GM21526 (cell line): ENCODE measurements at regions not wholly inside any gene's neighbourhood (a gene's known extent, or its start where the extent isn't known, plus 50 kb on each side); places are given as distances from the start of the nearest gene placed in this dataset.

Source experiments
- ATAC-seq: cut with Tn5 transposase; IDR thresholded peaks from one replicate; pipeline ENCODE4 v1.9.1; 2021; ENCODE audit warnings: moderate library complexity; ENCODE audit not compliant: unreplicated experiment, low FRiP score

DNA sequence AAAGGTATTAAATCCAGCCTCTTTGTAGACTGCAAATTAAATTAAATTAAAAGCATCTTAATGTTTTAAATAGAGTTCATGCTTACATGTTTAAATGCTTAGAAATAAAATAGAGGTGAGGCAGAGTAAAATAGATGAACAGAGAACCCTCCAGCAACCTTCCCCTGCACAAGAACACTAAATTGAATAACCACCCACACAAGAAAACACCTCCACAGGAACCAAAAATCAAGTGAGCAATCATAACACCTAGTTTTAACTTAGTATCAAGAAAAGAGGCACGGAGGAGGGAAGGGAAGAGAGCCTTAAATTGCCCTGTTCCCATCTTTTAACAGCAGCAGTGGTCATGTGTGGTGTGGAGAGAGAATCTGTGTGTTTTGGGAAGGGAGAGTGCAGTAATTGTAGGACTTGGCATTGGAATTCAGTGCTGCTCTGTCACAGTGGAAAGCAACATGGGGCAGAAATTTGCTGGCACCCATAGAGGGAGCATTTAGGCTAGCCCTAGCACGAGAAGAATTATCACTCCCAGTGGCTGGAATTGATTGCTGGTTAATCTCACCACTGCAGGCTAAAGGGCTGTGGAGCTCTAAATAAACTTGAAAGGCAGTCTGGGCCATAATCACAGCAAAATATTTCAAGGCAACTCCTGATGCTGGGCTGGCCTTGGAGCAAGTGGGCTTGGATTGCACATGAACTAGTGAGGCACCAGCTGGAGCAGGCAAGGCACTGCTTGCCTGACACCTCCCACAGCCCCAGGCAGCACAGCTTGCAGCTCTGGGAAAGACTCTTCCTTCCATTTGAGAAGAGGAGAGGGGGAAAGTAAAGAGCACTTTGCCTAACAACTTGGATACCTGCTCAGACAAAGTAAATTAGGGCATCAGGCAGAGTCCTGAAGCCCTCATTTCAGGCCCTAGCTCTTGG is 1478.8 kb downstream of the NCAM2 start:
- no peak for ATAC-seq

DNA sequence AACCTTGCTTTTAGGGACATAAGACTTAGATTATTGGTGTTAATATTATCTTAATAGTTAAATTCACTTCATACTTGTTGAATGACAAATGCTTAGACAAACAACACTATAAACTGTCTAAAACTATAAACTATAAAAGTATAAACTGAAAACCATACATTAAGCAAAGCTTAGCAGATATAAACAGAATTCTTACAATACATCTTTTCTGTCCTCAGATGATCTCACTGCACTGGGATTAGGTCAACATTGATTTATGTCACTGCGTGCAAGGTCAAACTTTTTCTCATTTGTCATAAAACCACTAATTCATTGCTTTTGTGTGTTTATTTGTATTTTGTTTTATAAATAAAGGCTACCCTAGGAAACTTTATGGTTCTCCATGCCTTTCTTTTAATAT is 1491.8 kb downstream of the NCAM2 start:
- no peak for ATAC-seq

DNA sequence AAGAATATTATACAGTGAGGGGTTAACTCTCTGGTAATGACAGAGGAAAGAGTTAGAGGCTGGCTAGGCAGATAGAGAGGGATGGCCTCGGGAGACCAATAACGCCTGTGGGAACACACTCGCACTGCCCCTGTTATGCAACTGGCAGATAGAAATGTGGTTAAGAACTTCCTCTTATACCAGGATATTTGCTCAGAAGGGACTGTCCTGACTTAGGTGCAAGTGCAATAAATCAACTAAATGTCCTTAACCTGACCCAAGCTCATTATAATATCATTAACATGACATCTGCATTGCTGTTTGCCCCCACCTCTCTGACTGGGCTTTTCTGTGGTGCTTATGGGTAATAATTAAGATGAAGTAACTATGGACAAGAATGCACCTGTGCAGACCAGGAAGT is 1518.0 kb downstream of the NCAM2 start:
- ATAC-seq: no peak

DNA sequence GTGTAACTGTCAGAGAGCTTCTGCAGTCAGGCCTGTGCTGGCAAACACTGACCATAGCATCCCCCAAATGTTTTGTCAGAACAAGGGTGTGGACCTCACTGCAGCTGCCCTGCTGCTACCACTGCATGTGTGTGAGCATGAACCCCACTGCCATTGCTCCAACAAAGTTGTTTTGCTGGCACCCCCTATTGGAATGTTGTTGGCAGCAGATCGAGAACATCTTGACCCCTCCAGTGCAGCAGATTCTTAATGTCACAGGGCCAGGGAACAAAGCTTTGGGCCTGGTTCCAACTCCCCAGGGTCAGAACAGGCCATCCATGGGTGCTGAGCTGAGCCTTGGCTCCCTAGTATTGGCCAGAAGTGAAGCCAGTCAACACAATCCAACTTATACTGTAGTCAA is 1537.4 kb downstream of the NCAM2 start:
- ATAC-seq: no peak

DNA sequence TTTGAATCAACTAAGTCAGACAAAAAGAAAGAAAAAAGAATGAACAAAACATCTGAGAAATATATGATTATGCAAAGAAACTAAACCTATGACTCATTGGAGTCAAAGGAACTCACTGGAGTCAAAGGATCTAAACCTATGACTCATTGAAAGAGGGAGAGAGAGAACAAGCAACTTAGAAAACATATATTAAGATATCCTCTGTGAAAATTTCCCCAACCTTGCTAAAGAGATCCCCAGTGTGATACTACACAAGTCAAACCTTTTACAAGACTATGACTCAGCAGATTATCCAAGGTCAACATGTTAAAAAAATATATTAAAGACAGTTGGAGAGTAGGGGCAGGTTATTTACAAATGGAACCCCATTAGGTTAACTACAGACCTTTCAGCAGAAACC is 1538.3 kb downstream of the NCAM2 start:
- no peak for ATAC-seq

DNA sequence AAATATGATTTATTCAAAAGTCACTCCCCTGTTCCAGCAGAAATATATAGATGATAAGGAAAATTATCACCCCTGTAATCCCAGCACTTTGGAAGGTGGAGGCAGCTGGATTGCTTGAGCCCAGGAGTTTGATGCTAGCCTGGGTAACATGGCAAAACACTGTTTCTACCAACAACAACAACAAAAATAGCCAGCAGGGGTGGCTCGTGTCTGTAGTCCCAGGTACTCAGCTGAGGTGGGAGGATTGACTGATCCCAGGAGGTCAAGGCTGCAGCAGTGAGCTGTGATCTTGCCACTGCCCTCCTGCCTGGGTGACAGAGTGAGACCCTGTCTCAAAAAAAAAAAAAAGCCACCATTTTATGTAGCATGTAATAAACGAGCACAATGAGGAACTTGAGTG is 1546.5 kb downstream of the NCAM2 start:
- ATAC-seq: no peak

DNA sequence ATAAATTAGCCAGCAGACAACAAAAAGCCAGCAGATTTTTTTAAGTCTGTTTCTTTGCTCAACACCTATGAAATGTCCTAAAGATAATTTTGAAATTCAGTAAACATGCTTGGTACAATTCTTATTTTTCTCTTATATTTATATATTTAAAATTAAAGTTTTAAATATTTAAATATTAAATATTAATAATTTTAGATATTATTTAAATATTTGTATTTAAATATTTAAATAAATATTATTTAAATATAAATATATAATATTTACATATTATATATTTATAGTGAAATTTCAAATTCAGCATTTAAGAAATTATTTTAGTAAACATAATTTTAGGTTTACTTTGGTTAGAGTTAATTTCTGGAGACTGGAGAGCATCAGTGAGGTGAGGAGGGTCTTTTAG is 1554.2 kb downstream of the NCAM2 start:
- no peak for ATAC-seq

DNA sequence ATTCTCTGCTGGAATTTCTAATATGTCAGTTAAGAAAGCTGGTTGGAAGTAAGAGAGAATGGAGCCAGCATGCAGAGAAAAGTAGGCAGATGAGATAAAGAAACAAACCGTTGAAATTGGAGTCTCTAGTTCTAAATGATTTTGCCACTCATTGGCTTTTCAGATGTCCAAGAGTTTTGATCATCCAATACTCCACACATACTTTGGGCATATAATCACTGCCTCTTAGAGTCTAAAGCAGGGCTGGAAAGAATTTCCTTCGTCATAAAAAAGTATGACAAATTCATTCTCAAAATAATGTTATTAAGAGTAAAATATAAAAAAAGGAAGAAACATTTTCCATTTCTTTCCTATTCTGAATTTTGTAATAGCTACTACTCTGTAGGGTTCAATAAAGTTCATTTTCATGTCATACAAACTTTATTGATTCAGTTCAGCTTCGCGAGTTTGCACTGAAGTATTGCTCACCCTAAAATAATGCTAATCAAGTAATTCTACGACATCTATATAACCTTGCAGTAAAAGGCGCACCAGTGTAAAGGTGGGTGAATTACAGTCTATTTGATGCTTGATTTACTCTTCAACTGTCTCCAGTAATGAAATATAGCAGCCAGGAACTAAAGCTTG is 1556.6 kb downstream of the NCAM2 start:
- no peak for ATAC-seq

DNA sequence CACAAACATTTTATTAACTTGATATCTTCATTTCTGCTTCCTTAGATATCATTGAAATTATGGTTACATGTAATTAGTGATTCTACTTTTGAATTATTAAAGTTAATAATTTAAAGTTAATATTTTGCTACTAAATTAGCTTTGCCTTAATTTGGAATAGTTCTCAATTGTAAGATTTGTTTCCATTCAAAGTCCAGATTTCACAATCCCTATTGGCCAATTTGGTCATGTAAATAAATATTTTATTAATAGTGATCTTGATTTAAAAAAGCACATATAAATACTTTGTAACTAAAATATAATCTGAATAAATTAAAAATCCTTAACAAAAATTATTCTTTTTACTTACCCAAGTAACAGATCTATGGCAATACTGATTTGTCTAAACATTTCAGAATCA is 1558.6 kb downstream of the NCAM2 start:
- no peak for ATAC-seq

DNA sequence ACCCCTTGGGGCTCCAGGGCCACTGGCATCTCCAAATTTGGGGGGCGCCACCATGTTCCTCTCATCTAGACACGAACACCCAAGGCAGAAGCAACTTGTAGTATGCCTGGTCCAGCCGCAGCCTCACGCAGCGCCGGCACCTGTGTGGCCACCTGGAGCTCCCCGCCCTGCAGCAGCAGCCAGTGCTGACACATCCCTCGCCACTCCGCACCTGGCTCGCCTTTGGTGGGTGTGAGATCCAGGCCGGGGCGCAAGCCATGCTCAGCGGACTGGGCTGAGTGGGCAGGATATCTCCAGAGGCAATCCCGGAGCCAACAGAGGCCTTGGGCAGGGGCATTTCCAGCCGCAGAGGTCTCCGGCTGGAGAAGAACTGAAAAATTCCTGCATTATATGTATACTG is 1563.7 kb downstream of the NCAM2 start:
- no peak for ATAC-seq

DNA sequence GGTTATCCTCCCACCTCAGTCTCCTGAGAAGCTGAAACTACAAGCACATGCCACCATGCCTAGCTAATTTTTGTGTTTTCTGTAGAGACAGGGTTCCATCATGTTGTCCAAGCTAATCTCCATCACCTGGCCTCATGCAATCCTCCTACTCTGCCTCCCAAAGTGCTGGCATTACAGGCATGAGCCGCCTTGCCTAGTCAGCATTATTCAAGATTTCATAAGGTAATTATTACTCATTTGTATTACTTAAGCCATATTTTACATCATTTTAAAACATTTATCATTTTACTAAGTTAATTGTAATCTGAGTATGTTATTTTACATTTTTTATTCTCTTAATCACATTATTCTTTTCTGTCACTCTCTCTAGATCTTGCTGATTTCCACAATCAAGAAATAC is 1575.6 kb downstream of the NCAM2 start:
- ATAC-seq: no peak

DNA sequence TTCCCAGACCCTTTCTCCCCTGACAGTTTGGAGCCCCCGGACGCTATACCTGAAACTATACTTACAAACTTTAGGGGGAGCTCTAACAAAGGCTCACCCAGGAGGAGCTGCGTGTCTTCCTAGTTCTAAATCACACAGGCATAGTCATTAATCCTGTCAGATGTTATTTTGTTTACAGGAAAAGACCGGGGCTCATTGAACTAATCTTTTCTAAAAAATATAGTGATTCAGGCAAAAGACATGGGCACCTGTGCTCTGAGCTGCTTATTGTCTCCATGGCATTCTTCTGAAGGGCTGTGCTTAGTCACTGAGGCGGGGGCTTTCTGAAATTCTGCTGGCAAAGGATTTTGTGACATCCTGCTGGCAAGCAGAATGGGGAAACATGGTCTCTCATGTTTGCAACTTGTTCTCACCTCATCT is 1577.0 kb downstream of the NCAM2 start:
- ATAC-seq: no peak

DNA sequence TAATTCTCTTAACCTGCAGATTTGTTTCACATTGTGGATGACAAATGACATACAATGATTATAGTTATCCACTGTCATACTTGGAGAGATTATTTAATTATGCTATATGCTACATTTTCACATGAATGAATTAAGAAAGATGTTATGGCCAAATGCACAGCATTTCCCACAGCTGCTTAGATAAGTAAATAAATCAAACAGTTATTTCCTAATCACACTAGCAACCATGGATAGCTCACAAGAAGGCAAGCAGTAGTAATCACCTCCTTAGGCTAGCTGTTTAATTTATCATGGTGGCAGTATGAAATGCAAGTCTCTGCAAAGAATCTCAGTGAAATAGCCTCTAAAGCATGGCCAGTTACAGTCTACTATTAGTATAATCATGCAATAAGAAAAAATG is 1581.5 kb downstream of the NCAM2 start:
- ATAC-seq: no peak

DNA sequence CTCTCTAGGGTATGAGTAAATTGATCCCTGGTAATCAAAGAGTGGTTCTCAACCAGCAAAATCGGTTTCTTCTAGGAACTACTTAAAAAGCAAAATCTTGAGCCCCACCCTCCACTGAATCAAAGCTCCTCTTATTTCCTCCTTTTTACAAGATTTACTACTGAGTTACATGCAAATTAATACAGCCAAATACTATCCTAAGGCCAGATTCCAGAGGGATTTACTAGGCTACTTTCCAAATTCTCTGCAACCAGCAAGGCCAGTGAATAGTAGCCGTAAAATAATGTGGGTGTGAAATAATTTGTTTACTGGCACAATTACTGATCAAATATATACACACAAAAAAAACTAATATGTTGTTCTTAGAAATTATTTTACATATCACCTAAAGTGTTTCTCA is 1583.8 kb downstream of the NCAM2 start:
- ATAC-seq: no peak

DNA sequence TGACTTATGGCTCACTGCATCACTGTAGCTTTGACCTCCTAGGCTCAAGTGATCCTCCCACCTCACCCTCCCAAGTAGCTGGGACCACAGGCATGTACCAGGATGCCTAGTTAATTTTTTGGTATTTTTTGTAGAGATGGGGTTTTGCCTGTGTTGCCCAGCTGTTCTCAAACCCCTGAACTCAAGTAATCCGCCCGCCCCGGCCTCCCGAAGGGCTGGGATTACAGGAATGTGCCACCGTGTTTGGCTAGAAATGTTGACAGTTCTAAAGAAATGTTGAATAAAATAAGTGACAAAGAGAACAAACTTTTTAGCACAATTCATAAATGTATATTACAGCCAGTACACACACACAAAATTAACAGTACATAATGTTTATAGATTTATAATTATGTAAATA is 1586.1 kb downstream of the NCAM2 start:
- no peak for ATAC-seq

DNA sequence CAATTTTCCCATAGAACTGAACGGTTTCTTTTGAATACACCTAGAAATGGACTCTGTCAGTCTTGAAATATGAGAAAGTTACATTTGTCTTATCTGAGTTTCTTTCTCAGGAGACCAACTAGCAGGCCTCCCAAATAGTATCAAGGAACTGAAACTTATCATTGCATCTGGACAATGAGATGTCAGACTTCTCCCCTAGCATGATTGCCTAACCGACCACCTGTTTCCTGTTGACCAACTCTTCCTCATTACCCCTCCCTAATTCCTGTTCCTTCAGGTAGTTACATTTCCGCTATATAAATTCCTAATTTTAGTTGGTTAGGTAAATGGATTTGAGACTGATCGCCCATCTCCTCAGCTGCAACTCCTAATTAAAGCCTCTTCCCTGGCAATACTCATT is 1587.3 kb downstream of the NCAM2 start:
- ATAC-seq: no peak

DNA sequence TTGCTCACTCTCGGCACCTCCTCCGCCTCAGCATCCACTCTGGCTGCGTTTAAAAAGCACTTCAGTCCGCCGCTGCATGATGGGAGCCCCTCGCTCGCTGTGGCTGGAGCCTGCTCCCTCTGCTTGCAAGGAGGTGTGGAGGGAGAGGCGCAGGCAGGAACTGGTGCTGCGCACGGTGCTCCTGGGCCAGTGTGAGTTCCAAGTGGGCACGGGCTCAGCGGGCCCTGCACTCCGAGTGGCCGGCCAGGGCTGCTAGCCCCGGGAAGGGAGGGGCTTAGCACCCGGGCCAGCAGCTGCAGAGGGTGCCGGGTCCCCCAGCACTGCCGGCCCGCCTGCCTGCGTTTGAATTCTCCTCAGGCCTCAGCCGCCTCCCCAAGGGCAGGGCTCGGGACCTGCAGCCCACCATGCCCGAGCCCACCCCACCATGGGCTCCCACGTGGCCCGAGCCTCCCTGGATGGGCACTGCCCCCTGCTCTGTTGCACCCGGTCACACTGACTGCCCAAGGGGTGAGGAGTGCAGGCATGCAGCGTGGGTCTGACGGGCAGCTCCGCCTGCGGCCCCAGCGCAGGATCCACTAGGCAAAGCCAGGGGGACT is 1599.5 kb downstream of the NCAM2 start:
- no peak for ATAC-seq

DNA sequence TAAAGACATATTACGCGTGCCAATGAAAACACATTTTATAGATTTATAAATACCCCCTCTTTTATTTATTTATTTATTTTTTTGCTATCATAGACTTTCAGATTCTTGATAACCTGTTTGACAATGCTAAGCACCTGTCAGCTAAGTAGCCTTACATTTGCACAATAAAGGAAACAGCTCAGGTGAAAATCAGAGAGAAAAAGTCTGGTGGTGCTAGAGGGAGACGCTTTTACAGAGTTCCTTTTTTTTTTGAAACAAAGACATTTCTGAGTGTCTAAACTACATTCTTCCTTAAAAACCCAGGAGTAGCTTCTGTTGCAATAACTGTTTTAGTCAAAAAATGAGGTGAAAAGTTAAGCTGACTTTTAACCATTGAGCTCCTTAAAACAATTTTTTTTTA is 1611.6 kb downstream of the NCAM2 start:
- no peak for ATAC-seq

DNA sequence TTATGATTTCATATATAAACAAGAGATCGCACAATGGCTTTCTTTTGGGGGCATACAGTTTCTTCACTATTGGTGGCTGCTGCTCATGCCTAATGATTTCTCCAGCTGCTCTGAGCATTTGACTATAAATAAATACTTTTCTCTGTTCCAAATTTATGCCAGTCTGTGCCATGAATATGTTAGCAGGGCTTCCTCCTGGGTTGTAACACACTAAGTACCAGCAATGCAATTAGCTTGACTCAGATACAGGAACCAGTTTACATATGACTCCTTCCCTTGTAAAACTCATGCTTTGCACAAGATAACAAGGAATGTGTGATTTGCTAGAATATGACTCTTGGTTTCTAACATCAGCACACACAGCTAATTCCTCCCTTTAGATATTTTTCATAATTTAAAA is 1629.7 kb downstream of the NCAM2 start:
- ATAC-seq: no peak

DNA sequence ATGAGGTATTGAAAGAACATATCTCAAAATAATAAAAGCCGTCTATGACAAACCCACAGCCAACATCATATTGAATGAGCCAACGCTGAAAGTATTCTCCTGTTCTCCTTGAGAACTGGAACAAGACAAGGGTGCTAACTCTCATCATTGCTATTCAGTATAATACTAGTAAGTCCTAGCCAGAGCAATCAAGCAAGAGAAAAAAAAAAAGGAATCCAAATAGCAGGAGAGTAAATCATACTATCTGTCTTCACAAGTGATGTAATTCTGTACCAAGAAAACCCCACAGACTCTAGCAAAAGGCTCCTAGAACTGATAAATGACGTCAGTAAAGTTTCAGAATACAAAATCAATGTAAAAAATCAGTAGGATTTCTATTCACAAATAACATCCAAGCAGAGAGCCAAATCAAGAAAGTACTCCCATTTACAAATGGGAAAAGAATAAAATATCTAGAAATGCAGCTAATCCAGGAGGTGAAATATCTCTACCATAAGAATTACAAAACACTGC is 1632.8 kb downstream of the NCAM2 start:
- no peak for ATAC-seq

DNA sequence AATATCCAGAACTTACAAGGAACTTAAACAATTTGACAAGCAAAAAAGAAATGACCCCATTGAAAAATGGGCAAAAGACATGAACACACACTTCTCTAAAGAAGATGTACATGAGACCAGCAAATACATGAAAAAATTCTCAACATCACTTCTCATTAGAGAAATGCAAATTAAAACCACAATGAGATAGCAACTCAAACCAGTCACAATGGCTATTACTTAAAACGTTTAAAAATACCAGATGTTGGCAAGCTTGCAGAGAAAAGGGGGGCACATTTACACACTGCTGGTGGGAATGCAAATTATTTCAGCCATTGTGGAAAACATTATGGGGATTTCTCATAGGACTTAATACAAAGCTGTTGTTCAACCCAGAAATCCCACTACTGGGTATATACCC is 1634.0 kb downstream of the NCAM2 start:
- no peak for ATAC-seq

DNA sequence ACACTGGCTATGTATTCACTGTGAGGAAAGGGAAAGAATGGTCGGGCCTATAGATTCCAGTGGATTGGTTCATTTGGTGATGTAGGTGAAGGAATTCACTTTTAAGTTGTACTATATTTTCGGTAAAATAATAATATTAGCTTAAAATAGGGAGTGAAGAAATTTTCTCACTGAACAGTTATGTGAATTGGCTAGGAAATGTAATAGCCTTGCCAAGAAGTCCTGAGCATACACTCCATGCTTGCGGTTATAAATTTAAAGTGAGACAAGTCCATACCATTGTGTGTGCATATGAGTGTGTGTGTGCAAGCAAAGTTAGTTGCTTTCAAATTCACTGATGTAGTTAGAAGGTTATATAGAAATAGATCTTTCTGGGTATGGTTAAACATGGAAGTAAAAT is 1651.0 kb downstream of the NCAM2 start:
- no peak for ATAC-seq
